ENCODE measurements at regions not wholly inside any gene's neighbourhood (a gene's known extent, or its start where the extent isn't known, plus 50 kb on each side); places are given as distances from the start of the nearest gene placed in this dataset.

DNA sequence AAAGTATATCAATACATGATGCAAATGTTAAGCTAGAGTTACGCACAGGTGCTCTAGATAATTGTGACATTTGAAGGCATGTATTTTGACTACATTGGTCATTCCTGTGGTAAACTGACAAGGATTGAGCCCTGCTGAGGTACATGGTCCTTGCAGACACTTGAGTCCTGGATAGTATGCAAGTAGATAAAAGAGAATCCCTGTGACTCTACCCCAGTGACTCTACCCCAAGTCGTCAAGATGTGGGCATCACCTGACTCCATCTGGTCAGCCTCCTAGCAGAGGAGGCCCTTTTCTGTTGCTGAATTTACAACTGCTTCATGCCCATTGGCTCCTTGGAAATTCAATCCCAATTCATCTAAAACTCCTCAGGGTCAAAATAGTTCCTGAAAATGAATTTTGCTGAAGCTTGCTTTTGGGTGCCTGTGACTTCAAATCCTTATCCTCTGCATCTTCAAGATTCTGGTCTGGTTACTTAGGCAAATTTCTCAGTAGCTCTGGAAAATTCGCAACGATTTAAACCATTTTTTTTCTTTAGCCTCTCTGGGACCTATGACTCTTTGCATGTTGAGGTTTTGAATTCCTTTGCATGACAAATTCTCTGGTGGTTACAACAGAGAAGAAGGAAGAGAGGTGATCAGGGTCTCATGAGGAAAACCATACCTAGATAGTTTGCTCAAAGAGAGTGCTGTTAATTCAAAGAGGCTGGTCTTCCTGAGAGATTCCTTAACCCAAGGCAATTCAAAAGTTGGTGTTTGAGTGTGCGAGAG lies 422.1 kb downstream of the FGF9 start:
- H3K36me3 Mint-ChIP-seq = no peaks in the 10 kb centered on the region
- no peak overlapping the region for H3K27ac Mint-ChIP-seq
- H3K4me3 Mint-ChIP-seq = no peak overlapping the region
- ATAC-seq (no peak), DNase-seq (ENCODE audit: low spot score in 2 of 2) (no peak)
- peaks cover 4% of the 10 kb centered on the region for H3K9me3 Mint-ChIP-seq
- peaks cover 12% of the 10 kb centered on the region for H3K4me1 Mint-ChIP-seq

GRCh38 chr13:22095794-22096193 lies 424.9 kb downstream of the FGF9 start:
- Mint-ChIP-seq H3K9me3 (peaks cover 4% of the 10 kb centered on the region), H3K36me3 (no peaks in the 10 kb centered on the region), H3K27ac (no peak overlapping the region), H3K4me1 (peaks cover 3% of the 10 kb centered on the region), H3K4me3 (no peak overlapping the region)
- no peak for DNase-seq (ENCODE audit: low spot score in 2 of 2)
- ATAC-seq = no peak

DNA sequence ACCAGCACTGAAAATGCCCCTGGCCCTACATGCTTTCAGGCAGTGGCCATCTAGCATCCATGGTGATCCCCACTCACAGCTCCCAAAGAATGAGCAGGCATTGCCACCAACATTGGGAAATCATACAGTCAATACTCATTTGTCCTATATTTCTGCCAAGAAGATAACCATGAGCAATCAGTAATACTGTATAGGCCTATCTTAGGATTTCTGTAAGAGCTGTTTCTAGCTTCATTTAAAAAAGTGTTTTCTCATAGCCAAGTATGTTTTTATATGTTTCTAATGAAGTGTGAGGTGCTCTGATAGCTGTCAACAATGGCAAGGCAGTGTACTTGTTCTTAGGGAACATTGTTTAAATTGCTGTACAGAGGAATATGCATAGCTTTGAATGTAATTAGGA lies 428.7 kb downstream of the FGF9 start:
- Mint-ChIP-seq H3K9me3 (peaks cover 4% of the 10 kb centered on the region), H3K27ac (no peak overlapping the region), H3K4me1 (peaks cover 17% of the 10 kb centered on the region), H3K4me3 (no peak overlapping the region), H3K36me3 (no peaks in the 10 kb centered on the region)
- ATAC-seq = no peak
- no peak for DNase-seq (ENCODE audit: low spot score in 2 of 2)

- H3K4me3 Mint-ChIP-seq = no peak overlapping the region
- DNase-seq (ENCODE audit: low spot score in 2 of 2) (no peak), ATAC-seq (no peak)
- H3K9me3 Mint-ChIP-seq = peaks cover 3% of the 10 kb centered on the region
- H3K27ac Mint-ChIP-seq = no peak overlapping the region
- no peaks in the 10 kb centered on the region for H3K36me3 Mint-ChIP-seq
- H3K4me1 Mint-ChIP-seq = peaks cover 39% of the 10 kb centered on the region
Measured at GRCh38 chr13:22102271-22102670, 431.4 kb downstream of the FGF9 start.

GRCh38 chr13:22103046-22104027 lies 432.5 kb downstream of the FGF9 start:
- Mint-ChIP-seq H3K36me3 (no peaks in the 10 kb centered on the region), H3K27ac (no peak overlapping the region), H3K4me1 (peaks cover 50% of the 10 kb centered on the region)

DNA sequence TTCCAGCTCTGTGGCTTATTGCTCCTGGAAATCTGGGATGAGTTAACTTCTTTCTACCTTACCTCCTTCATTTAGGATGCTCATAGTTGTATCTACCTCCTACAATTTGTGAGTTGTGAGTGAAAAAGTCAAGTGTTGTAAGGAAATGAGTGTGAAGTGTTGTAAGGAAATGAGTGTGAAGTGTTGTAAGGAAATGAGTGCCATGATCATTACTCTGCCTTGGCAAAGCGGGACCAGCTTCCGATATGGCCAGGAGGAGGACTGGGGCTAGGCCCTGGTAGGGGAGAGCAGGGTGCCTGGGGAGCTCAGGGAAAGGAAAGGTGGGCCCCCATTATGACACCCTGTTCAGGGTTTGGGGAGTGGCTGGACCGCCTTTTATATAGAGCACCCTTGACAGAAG lies 435.2 kb downstream of the FGF9 start:
- Mint-ChIP-seq H3K4me3 (no peak overlapping the region), H3K27ac (peak overlapping the region; percentile 7), H3K36me3 (no peaks in the 10 kb centered on the region), H3K4me1 (peaks cover 70% of the 10 kb centered on the region), H3K9me3 (peaks cover 3% of the 10 kb centered on the region)
- DNase-seq (ENCODE audit: low spot score in 2 of 2) = no peak
- peak; percentile 59 for ATAC-seq

More at GRCh38 chr13:22103046-22104027, 432.5 kb downstream of the FGF9 start:
- H3K4me3 Mint-ChIP-seq = no peak overlapping the region
- ATAC-seq = peak; percentile 86
- H3K9me3 Mint-ChIP-seq = peaks cover 3% of the 10 kb centered on the region
- no peak for DNase-seq (ENCODE audit: low spot score in 2 of 2)

GRCh38 chr13:22107549-22107948 lies 436.7 kb downstream of the FGF9 start:
- Mint-ChIP-seq H3K9me3 (peaks cover 3% of the 10 kb centered on the region), H3K4me3 (peak overlapping the region; percentile 41), H3K4me1 (peaks cover 77% of the 10 kb centered on the region), H3K27ac (peak overlapping the region; percentile 7), H3K36me3 (no peaks in the 10 kb centered on the region)
- DNase-seq (ENCODE audit: low spot score in 2 of 2) = no peak
- peak; percentile 52 for ATAC-seq

DNA sequence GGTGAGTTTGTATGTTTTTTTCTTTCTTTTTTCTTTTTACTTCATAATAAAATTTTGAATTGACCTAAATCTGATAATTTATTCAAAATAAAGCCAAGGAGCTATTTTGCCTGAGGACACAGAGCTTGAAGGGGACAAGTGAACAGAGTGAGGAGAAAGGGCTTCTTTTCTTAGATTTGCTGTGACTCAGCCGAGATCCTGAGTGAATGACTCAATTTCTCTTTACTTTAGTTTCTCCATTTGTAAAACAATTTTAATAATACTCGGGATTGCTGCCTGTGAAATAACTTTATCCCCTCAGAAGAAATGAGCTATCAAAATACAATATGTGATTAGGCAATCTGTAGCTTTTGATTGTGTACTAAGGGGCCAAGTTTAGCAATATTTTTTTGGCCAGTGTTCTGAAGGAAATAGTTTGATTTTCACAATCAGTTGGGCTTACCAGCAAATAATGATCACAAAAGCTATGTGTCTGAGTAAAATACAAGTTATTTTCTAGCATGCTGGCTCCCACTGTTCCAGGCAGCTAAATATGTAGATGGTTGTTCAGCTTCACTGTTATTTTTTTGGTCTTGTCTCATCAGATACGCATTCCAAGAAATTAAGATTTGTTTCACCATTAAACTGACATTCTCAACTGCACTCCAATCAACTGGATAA lies 437.5 kb downstream of the FGF9 start:
- Mint-ChIP-seq H3K4me3 (peak overlapping the region; percentile 41), H3K27ac (no peak overlapping the region), H3K36me3 (peaks cover under 1% of the 10 kb centered on the region), H3K9me3 (peaks cover 5% of the 10 kb centered on the region), H3K4me1 (peaks cover 81% of the 10 kb centered on the region)
- DNase-seq (ENCODE audit: low spot score in 2 of 2) (no peak), ATAC-seq (no peak)

DNA sequence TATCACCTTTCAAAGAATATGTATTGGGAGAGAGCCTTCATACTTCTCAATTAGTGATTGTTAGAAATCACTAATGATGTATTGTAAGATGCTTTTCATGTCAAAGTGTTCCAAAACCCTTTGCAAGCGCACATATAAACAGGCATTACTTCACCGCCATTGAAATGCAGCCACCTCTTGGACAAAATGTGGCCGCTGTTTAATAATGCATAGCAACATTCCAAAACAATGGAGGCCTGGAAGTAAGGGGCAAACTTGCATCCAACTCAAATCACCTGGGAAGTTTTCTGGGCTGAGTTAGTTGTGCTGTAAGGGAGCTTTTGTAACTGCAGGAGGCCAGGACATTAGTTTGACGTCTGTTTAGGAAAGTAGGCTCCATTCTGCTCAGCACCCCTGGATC lies 438.1 kb downstream of the FGF9 start:
- peaks cover 7% of the 10 kb centered on the region for H3K36me3 Mint-ChIP-seq
- no peak for DNase-seq (ENCODE audit: low spot score in 2 of 2)
- no peak for ATAC-seq
- H3K27ac Mint-ChIP-seq = no peak overlapping the region
- no peak overlapping the region for H3K4me3 Mint-ChIP-seq
- peaks cover 81% of the 10 kb centered on the region for H3K4me1 Mint-ChIP-seq
- peaks cover 6% of the 10 kb centered on the region for H3K9me3 Mint-ChIP-seq

- H3K9me3 Mint-ChIP-seq = peaks cover 2% of the 10 kb centered on the region
- peaks cover 81% of the 10 kb centered on the region for H3K4me1 Mint-ChIP-seq
- ATAC-seq (no peak), DNase-seq (ENCODE audit: low spot score in 2 of 2) (no peak)
- H3K4me3 Mint-ChIP-seq = no peak overlapping the region
- H3K36me3 Mint-ChIP-seq = peaks cover 19% of the 10 kb centered on the region
- H3K27ac Mint-ChIP-seq = no peak overlapping the region
Measured at GRCh38 chr13:22110368-22110767, 439.5 kb downstream of the FGF9 start.

DNA sequence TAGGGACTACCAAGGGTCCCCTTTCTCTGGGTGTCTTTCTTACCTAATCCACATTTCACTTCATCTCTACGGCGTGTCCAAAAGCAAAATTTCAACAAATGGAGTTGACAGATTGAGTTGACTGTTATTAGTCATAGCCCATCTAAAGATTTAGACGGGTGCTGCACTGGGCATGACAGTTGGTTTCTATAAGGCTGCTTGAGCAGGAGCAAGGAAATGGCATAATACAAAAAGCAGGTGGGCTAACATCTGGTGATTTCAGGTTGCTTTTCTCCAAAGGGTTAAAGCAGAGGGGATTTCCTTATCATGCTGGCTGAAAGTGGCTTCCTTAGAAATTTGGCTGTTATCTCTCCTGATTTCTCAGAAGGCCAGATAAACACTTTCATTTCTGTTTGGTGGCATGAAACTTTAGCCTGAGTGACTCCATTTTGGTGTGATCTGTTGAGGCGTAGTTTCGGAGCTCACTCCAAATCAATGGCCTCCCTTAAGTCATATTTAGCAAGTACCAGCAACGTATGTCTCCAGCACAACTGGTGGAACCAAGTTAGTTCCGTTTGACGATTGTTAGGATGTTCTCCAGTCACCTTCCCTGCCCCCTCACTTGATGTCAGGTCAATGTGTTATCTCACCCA lies 440.4 kb downstream of the FGF9 start:
- H3K9me3 Mint-ChIP-seq = peaks cover 2% of the 10 kb centered on the region
- peaks cover 19% of the 10 kb centered on the region for H3K36me3 Mint-ChIP-seq
- no peak overlapping the region for H3K4me3 Mint-ChIP-seq
- H3K4me1 Mint-ChIP-seq = peaks cover 80% of the 10 kb centered on the region
- no peak for DNase-seq (ENCODE audit: low spot score in 2 of 2)
- ATAC-seq = no peak
- no peak overlapping the region for H3K27ac Mint-ChIP-seq

DNA sequence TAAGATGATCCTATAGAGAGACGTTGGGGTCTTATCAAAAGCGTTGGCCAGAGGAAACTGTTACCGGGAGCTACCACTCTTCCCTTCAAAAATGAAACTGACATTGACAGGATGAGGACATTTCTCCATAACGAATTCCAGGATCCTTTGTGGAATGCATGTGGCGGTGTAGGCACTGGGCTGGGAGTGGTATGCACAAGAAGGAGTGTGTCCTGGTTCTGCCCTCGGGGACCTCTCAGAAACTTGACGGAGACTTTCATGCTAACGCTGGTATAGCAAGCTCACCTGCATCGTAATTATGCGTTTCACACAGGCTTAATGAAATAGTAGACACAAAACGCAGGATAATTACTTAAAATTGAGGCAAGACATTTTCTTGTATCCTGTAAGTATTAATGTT lies 441.1 kb downstream of the FGF9 start:
- peaks cover 19% of the 10 kb centered on the region for H3K36me3 Mint-ChIP-seq
- peaks cover 80% of the 10 kb centered on the region for H3K4me1 Mint-ChIP-seq
- no peak overlapping the region for H3K27ac Mint-ChIP-seq
- DNase-seq (ENCODE audit: low spot score in 2 of 2) = no peak
- no peak overlapping the region for H3K4me3 Mint-ChIP-seq
- H3K9me3 Mint-ChIP-seq = peaks cover 2% of the 10 kb centered on the region
- ATAC-seq = no peak

DNA sequence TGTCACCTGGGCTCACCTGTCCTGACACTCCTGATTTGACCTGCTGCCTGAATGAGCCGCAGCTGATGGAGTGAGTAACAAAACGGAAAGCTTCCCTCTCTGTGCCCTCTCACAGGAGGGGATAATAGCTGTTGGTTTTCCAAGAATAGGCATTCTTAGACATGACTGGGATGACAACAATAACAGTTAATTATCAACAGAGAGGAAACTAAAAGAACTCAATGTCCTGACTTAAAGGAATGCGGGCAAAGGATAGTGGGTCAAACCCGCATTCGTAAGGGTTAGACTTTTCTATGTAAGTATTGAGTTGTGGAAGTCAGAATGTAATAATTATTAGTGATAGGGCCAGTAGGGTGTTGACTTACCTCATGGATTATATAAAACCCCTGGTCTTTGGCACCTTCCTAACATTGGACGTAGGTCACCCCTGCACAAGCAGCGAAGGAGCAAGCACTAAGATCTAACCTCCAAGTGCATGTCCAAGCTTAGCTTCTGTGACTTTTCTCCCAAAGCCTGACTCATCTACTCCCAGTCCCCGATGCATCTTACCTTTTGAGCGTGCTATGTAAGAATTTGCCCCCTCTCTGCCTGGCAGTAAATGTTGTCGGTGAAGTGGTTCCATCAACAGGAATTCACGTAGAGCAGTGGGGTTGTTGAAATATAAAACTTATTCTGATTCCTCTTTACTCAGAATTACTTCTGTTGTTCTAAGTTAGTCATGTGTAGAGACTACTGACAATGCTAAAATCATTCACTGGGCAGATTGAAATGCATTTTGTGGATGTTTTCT lies 442.3 kb downstream of the FGF9 start:
- ATAC-seq = no peak
- H3K4me1 Mint-ChIP-seq = peaks cover 71% of the 10 kb centered on the region
- H3K4me3 Mint-ChIP-seq = no peak overlapping the region
- peaks cover 2% of the 10 kb centered on the region for H3K9me3 Mint-ChIP-seq
- H3K27ac Mint-ChIP-seq = peak overlapping the region; percentile 84
- peaks cover 19% of the 10 kb centered on the region for H3K36me3 Mint-ChIP-seq
- no peak for DNase-seq (ENCODE audit: low spot score in 2 of 2)

DNA sequence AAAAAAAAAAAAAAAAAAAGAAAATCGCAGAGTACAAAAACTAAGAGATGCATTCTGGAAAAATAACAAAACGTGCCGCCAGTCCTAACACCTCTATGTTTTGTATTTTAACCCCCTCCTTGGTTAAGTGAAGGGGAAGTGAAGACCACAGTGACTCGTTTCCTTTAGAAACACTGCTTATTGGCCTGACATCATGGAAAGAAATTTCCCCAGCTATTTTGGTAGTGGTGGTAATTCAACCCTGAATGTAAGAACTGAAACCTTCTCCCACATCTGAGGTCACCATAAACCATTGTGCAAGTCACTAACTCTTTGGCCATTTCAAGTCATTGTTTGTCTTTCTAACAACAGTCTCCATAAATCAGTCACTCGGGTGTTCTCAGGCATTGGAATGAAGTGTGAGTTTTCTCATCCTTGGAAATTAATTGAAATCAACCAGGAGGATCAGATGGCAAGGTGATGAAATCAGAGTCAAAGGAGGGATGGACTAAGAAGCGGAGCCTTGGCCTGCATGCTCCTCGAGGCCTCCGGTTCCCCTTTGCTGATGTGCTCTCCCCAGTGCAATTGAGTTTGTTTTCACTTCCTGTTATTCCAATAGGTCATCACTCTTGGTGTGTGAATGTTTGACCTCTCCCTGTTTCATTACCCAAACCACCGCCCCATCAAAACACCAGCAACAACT lies 443.9 kb downstream of the FGF9 start:
- peak; percentile 96 for ATAC-seq
- H3K27ac Mint-ChIP-seq = peak overlapping the region; percentile 84
- peak; percentile 14 to 64 for DNase-seq (ENCODE audit: low spot score in 2 of 2)

More for the DNA sequence above, 443.9 kb downstream of the FGF9 start:
- peak overlapping the region; percentile 29 for H3K4me3 Mint-ChIP-seq
- H3K9me3 Mint-ChIP-seq = peaks cover 2% of the 10 kb centered on the region
- H3K4me1 Mint-ChIP-seq = peaks cover 68% of the 10 kb centered on the region
- H3K36me3 Mint-ChIP-seq = peaks cover 19% of the 10 kb centered on the region

Measured in stimulated activated effector memory CD8-positive, alpha-beta T cell treated with anti-CD3 and anti-CD28 coated beads, Interleukin-12 subunit alpha, Interleukin-12 subunit beta, amount 100 ng/mL, for 72 hours (primary cell).